Urinary bladder (tissue), 3 donors: ENCODE measurements at regions not wholly inside any gene's neighbourhood (a gene's known extent, or its start where the extent isn't known, plus 50 kb on each side); places are given as distances from the start of the nearest gene placed in this dataset.

ENCODE experiments used
- DNase-seq: peaks from one replicate; pipeline ENCODE4 v3.0.0-alpha.2; 2015; ENCODE audit errors: extremely low spot score
- H3K27ac ChIP-seq: one replicate; pipeline ENCODE4 v1.5.1; 2013; ENCODE audit warnings: low read depth, mild to moderate bottlenecking, moderate library complexity
- H3K36me3 ChIP-seq: one replicate; pipeline ENCODE4 v1.6.1; 2013; ENCODE audit warnings: mild to moderate bottlenecking, moderate library complexity; ENCODE audit not compliant: insufficient read depth
- H3K4me1 ChIP-seq: one replicate; pipeline ENCODE4 v1.6.1; 2013; ENCODE audit warnings: mild to moderate bottlenecking, moderate library complexity; ENCODE audit not compliant: insufficient read depth
- H3K4me3 ChIP-seq: one replicate; pipeline ENCODE4 v1.5.1; 2013; ENCODE audit warnings: low read depth, low read length
- WGBS: extraction: QIAGEN DNeasy Blood & Tissue Kit; methylation state at CpG from one replicate; pipeline ENCODE4 v1.1.7; 2013; 5-methylcytosine and 5-hydroxymethylcytosine counted together
- donor health status: healthy with polysubstance abuse.
- donor health status: healthy.

GRCh38 chr13:54913668-54914067, 1885.1 kb downstream of the OLFM4 start:
- H3K27ac ChIP-seq: no peak overlapping the region

GRCh38 chr13:54927538-54927937, 1898.9 kb downstream of the OLFM4 start:
- DNase-seq: no peak
- no peaks in the 10 kb centered on the region for H3K36me3 ChIP-seq
- H3K4me1 ChIP-seq: no peaks in the 10 kb centered on the region
- no peak overlapping the region for H3K4me3 ChIP-seq
- no peak overlapping the region for H3K27ac ChIP-seq

More at GRCh38 chr13:54913668-54914067, 1885.1 kb downstream of the OLFM4 start:
- H3K36me3 ChIP-seq: no peaks in the 10 kb centered on the region
- 82% methylated on average over 4 of the region's 4 CpGs for WGBS
- DNase-seq: no peak
- no peak overlapping the region for H3K4me3 ChIP-seq
- H3K4me1 ChIP-seq: no peaks in the 10 kb centered on the region

- Histone ChIP-seq H3K36me3 (no peaks in the 10 kb centered on the region), H3K4me1 (no peaks in the 10 kb centered on the region)
- 83% methylated on average over 2 of the region's 2 CpGs for WGBS
These were observed 1899.5 kb downstream of the OLFM4 start for GRCh38 chr13:54928071-54928470.

GRCh38 chr13:54934121-54934520, 1905.5 kb downstream of the OLFM4 start:
- Histone ChIP-seq H3K4me3 (no peak overlapping the region), H3K36me3 (no peaks in the 10 kb centered on the region), H3K4me1 (no peaks in the 10 kb centered on the region), H3K27ac (no peak overlapping the region)
- no peak for DNase-seq
- WGBS: 17% methylated on average over 3 of the region's 3 CpGs

More at GRCh38 chr13:54928071-54928470, 1899.5 kb downstream of the OLFM4 start:
- Histone ChIP-seq H3K4me3 (no peak overlapping the region), H3K27ac (no peak overlapping the region)
- no peak for DNase-seq

- H3K36me3 ChIP-seq: no peaks in the 10 kb centered on the region
- no peak for DNase-seq
- H3K4me1 ChIP-seq: no peaks in the 10 kb centered on the region
- H3K27ac ChIP-seq: no peak overlapping the region
- no peak overlapping the region for H3K4me3 ChIP-seq
- 33% methylated on average over 1 of the region's 1 CpG for WGBS
These were observed 1917.4 kb downstream of the OLFM4 start for GRCh38 chr13:54945973-54946372.

- H3K4me1 ChIP-seq: no peaks in the 10 kb centered on the region
- 55% methylated on average over 4 of the region's 4 CpGs for WGBS
- no peak overlapping the region for H3K27ac ChIP-seq
- DNase-seq: no peak
- H3K4me3 ChIP-seq: no peak overlapping the region
- H3K36me3 ChIP-seq: no peaks in the 10 kb centered on the region
These were observed 1921.1 kb downstream of the OLFM4 start for GRCh38 chr13:54949735-54950134.

GRCh38 chr13:54950546-54950945, 1921.9 kb downstream of the OLFM4 start:
- no peak for DNase-seq
- no peak overlapping the region for H3K27ac ChIP-seq
- WGBS: 92% methylated on average over 1 of the region's 1 CpG
- no peaks in the 10 kb centered on the region for H3K36me3 ChIP-seq
- no peak overlapping the region for H3K4me3 ChIP-seq
- no peaks in the 10 kb centered on the region for H3K4me1 ChIP-seq

- 75% methylated on average over 1 of the region's 1 CpG for WGBS
- Histone ChIP-seq H3K4me1 (no peaks in the 10 kb centered on the region), H3K27ac (no peak overlapping the region), H3K4me3 (no peak overlapping the region), H3K36me3 (no peaks in the 10 kb centered on the region)
- DNase-seq: no peak
These were observed 1925.2 kb downstream of the OLFM4 start for GRCh38 chr13:54953786-54954185.

- Histone ChIP-seq H3K4me3 (no peak overlapping the region), H3K36me3 (no peaks in the 10 kb centered on the region), H3K27ac (no peak overlapping the region), H3K4me1 (no peaks in the 10 kb centered on the region)
- WGBS: 92% methylated on average over 12 of the region's 12 CpGs
- DNase-seq: no peak
These were observed 1930.2 kb downstream of the OLFM4 start for GRCh38 chr13:54958781-54959180.

GRCh38 chr13:54965881-54966280, 1937.3 kb downstream of the OLFM4 start:
- Histone ChIP-seq H3K4me3 (no peak overlapping the region), H3K4me1 (no peaks in the 10 kb centered on the region)
- 82% methylated on average over 2 of the region's 2 CpGs for whole genome bisulfite sequencing

GRCh38 chr13:54972838-54973237, 1944.2 kb downstream of the OLFM4 start:
- Histone ChIP-seq H3K36me3 (no peaks in the 10 kb centered on the region), H3K27ac (no peak overlapping the region), H3K4me1 (no peaks in the 10 kb centered on the region), H3K4me3 (no peak overlapping the region)
- DNase-seq: no peak
- 75% methylated on average over 5 of the region's 5 CpGs for WGBS

More at GRCh38 chr13:54965881-54966280, 1937.3 kb downstream of the OLFM4 start:
- Histone ChIP-seq H3K27ac (no peak overlapping the region), H3K36me3 (no peaks in the 10 kb centered on the region)
- no peak for DNase-seq

- no peak for DNase-seq
- Histone ChIP-seq H3K36me3 (no peaks in the 10 kb centered on the region), H3K4me1 (no peaks in the 10 kb centered on the region), H3K4me3 (no peak overlapping the region), H3K27ac (no peak overlapping the region)
- 70% methylated on average over 4 of the region's 4 CpGs for WGBS
These were observed 1947.1 kb downstream of the OLFM4 start for GRCh38 chr13:54975676-54976075.

- DNase-seq: no peak
- Histone ChIP-seq H3K4me3 (no peak overlapping the region), H3K27ac (no peak overlapping the region), H3K36me3 (no peaks in the 10 kb centered on the region), H3K4me1 (no peaks in the 10 kb centered on the region)
- WGBS: 71% methylated on average over 3 of the region's 3 CpGs
These were observed 1952.0 kb downstream of the OLFM4 start for GRCh38 chr13:54980651-54981050.

- WGBS: 72% methylated on average over 4 of the region's 4 CpGs
- no peak overlapping the region for H3K4me3 ChIP-seq
- DNase-seq: no peak
- H3K4me1 ChIP-seq: no peaks in the 10 kb centered on the region
- H3K27ac ChIP-seq: no peak overlapping the region
- no peaks in the 10 kb centered on the region for H3K36me3 ChIP-seq
These were observed 1960.8 kb downstream of the OLFM4 start for GRCh38 chr13:54989418-54989817.

GRCh38 chr13:54999399-54999907, 1970.8 kb downstream of the OLFM4 start:
- H3K36me3 ChIP-seq: no peaks in the 10 kb centered on the region
- H3K4me1 ChIP-seq: no peaks in the 10 kb centered on the region
- WGBS: 80% methylated on average over 2 of the region's 2 CpGs
- H3K27ac ChIP-seq: no peak overlapping the region
- H3K4me3 ChIP-seq: no peak overlapping the region
- DNase-seq: no peak
